ENCODE measurements at regions not wholly inside any gene's neighbourhood (a gene's known extent, or its start where the extent isn't known, plus 50 kb on each side); places are given as distances from the start of the nearest gene placed in this dataset.

GRCh38 chr5:164009621-164010020 is 504.2 kb downstream of the MAT2B start:
- no peak overlapping the region for H3K27ac ChIP-seq (ENCODE audit: poor library complexity, severe bottlenecking)
- DNase-seq (ENCODE audit: low spot score) (no peak), ATAC-seq (ENCODE audit: low read depth) (no peak)
- no peaks in the 10 kb centered on the region for H3K9me3 ChIP-seq (ENCODE audit: severe bottlenecking)
- no peak overlapping the region for H3K4me3 ChIP-seq (ENCODE audit: severe bottlenecking)
- no peaks in the 10 kb centered on the region for H3K27me3 ChIP-seq (ENCODE audit: insufficient read depth, poor library complexity, severe bottlenecking)
- H3K36me3 ChIP-seq (ENCODE audit: low read depth) = no peaks in the 10 kb centered on the region
- no peak for TF ChIP-seq CTCF (IDR thresholded peaks at IDR 0.05; ENCODE audit: poor library complexity, severe bottlenecking)
- H3K4me1 ChIP-seq (ENCODE audit: insufficient read depth, poor library complexity, severe bottlenecking) = no peaks in the 10 kb centered on the region

DNA sequence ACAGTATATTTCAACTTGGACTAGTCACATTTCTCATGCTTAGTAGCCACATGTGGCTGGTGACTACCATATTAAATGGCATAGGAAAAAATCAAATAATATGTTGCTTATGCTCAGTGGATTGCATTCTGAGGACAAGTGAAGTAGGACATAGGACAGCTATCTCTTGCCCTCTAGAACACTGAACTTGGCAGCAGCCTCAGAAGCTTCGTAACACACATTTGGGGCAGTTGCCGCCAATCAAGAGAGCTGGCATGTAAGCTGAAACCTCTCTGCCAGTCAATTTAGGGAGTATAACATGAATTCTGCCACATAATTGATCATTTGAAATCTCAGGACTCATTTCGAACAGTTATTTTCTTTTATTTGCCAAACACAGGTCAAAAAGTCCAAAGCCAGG is 505.5 kb downstream of the MAT2B start:
- no peaks in the 10 kb centered on the region for H3K4me1 ChIP-seq (ENCODE audit: insufficient read depth, poor library complexity, severe bottlenecking)
- no peaks in the 10 kb centered on the region for H3K27me3 ChIP-seq (ENCODE audit: insufficient read depth, poor library complexity, severe bottlenecking)
- TF ChIP-seq CTCF (IDR thresholded peaks at IDR 0.05; ENCODE audit: poor library complexity, severe bottlenecking) = no peak
- no peak overlapping the region for H3K27ac ChIP-seq (ENCODE audit: poor library complexity, severe bottlenecking)
- DNase-seq (ENCODE audit: low spot score) = no peak
- no peak overlapping the region for H3K4me3 ChIP-seq (ENCODE audit: severe bottlenecking)
- H3K9me3 ChIP-seq (ENCODE audit: severe bottlenecking) = no peaks in the 10 kb centered on the region
- ATAC-seq (ENCODE audit: low read depth) = no peak
- no peaks in the 10 kb centered on the region for H3K36me3 ChIP-seq (ENCODE audit: low read depth)

GRCh38 chr5:164012371-164012770 is 507.0 kb downstream of the MAT2B start:
- Histone ChIP-seq H3K36me3 (ENCODE audit: low read depth) (no peaks in the 10 kb centered on the region), H3K27me3 (ENCODE audit: insufficient read depth, poor library complexity, severe bottlenecking) (no peaks in the 10 kb centered on the region), H3K4me1 (ENCODE audit: insufficient read depth, poor library complexity, severe bottlenecking) (no peaks in the 10 kb centered on the region), H3K4me3 (ENCODE audit: severe bottlenecking) (no peak overlapping the region), H3K9me3 (ENCODE audit: severe bottlenecking) (no peaks in the 10 kb centered on the region), H3K27ac (ENCODE audit: poor library complexity, severe bottlenecking) (no peak overlapping the region)
- DNase-seq (ENCODE audit: low spot score) = no peak
- ATAC-seq (ENCODE audit: low read depth) = no peak
- TF ChIP-seq CTCF (IDR thresholded peaks at IDR 0.05; ENCODE audit: poor library complexity, severe bottlenecking) = no peak

DNA sequence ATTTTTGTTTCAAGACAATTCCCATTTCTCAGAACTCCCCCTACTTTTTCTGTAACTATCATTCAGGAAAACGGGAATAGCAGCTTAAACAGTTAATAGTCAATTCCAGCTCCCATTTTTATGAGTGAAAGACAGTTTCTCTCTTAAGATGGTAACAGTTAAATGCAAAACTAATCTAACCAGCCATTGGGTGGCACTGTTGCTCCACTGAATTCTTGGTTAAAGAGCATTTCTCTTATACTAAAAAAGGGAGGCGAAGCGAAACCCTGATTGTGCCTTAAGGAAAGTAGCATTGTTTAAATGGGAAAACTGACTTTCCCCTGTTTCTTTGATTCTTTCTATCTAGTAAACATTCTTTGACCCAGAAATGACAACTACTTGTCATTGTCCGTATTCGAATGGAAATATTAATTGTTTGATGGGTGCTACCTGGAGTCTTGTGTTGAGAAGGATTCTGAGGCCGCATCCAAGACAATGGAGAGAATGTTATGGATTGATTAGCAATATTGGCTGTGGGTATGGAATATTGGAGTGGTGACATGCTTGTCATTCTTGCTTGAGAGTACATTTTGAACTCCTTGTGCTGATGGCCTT is 507.8 kb downstream of the MAT2B start:
- H3K4me1 ChIP-seq (ENCODE audit: insufficient read depth, poor library complexity, severe bottlenecking) = no peaks in the 10 kb centered on the region
- no peaks in the 10 kb centered on the region for H3K27me3 ChIP-seq (ENCODE audit: insufficient read depth, poor library complexity, severe bottlenecking)
- TF ChIP-seq CTCF (IDR thresholded peaks at IDR 0.05; ENCODE audit: poor library complexity, severe bottlenecking) = peak; percentile 95
- no peaks in the 10 kb centered on the region for H3K9me3 ChIP-seq (ENCODE audit: severe bottlenecking)
- peak; percentile 73 for ATAC-seq (ENCODE audit: low read depth)
- H3K27ac ChIP-seq (ENCODE audit: poor library complexity, severe bottlenecking) = no peak overlapping the region
- no peak for DNase-seq (ENCODE audit: low spot score)
- H3K4me3 ChIP-seq (ENCODE audit: severe bottlenecking) = no peak overlapping the region
- no peaks in the 10 kb centered on the region for H3K36me3 ChIP-seq (ENCODE audit: low read depth)

DNA sequence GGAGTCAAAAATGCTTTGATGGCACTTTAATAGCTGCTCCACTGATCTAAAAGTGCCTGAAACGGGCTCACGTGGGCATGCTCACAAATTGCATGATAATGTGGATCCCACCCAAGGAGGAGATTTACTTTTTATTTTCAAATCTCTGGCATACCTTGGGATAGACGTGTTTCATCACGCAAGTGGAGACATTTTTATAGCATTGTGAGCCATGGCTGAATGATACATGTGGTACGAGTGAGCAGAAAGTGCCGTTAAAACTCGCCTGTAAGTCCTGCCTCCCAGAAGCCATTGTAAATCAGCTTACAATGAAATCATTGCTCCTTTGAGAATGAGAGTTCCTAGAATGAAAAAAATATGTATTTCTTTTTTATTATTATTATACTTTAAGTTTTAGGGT is 514.7 kb downstream of the MAT2B start:
- DNase-seq (ENCODE audit: low spot score) = no peak
- Histone ChIP-seq H3K4me1 (ENCODE audit: insufficient read depth, poor library complexity, severe bottlenecking) (no peaks in the 10 kb centered on the region), H3K27me3 (ENCODE audit: insufficient read depth, poor library complexity, severe bottlenecking) (no peaks in the 10 kb centered on the region), H3K4me3 (ENCODE audit: severe bottlenecking) (no peak overlapping the region), H3K27ac (ENCODE audit: poor library complexity, severe bottlenecking) (no peak overlapping the region), H3K9me3 (ENCODE audit: severe bottlenecking) (no peaks in the 10 kb centered on the region), H3K36me3 (ENCODE audit: low read depth) (no peaks in the 10 kb centered on the region)
- no peak for TF ChIP-seq CTCF (IDR thresholded peaks at IDR 0.05; ENCODE audit: poor library complexity, severe bottlenecking)
- no peak for ATAC-seq (ENCODE audit: low read depth)
